CD4-positive, alpha-beta T cell (primary cell): ENCODE measurements at regions not wholly inside any gene's neighbourhood (a gene's known extent, or its start where the extent isn't known, plus 50 kb on each side); places are given as distances from the start of the nearest gene placed in this dataset.

Source experiments
- ATAC-seq: fragments of 200-7000 bp; cut with Tn5 transposase; one replicate; pipeline ENCODE4 v1.10.0; 2022; ENCODE audit warnings: mild to moderate bottlenecking; ENCODE audit not compliant: poor library complexity
- CTCF ChIA-PET: fragments of 350-600 bp; sonication (Branson Sonifier 250); formaldehyde crosslinking; loops from one replicate; lab custom pipeline; 2021; ENCODE audit warnings: antibody characterized with exemption, inconsistent platforms; lab: Charles Lee
- POLR2A ChIA-PET: fragments of 350-600 bp; sonication (Branson Sonifier 250); formaldehyde crosslinking; loops from one replicate; lab custom pipeline; 2021; ENCODE audit warnings: antibody characterized with exemption, inconsistent platforms; lab: Charles Lee
- DNase-seq, 14 experiments: peaks; one replicate each; pipeline ENCODE4 v3.0.0-alpha.2; 2013 to 2020; ENCODE audit warnings: mixed read lengths in 2 of 14
- H3K27ac ChIP-seq, 2 donors: one replicate each; pipeline versions ENCODE4 v1.5.1 to v1.7.0; 2013; ENCODE audit warnings: low read length in 2 of 2, low read depth in 1 of 2, mild to moderate bottlenecking in 1 of 2
- H3K27me3 ChIP-seq, 2 experiments: 1 replicate in 1 of 2; 2 replicates in 1 of 2; pipeline versions ENCODE4 v1.6.1 to v1.7.0; 2013; ENCODE audit warnings: low read length in 2 of 2, control low read depth in 1 of 2, mild to moderate bottlenecking in 1 of 2, moderate library complexity in 1 of 2; ENCODE audit not compliant: insufficient read depth in 2 of 2, control insufficient read depth in 1 of 2
- H3K36me3 ChIP-seq: one replicate; pipeline ENCODE4 v1.6.1; 2013; ENCODE audit warnings: low read length, control low read depth; ENCODE audit not compliant: insufficient read depth
- H3K4me1 ChIP-seq: one replicate; pipeline ENCODE4 v1.6.1; 2013; ENCODE audit warnings: low read length, control low read depth; ENCODE audit not compliant: insufficient read depth
- H3K4me3 ChIP-seq: one replicate; pipeline ENCODE4 v1.5.1; 2013; ENCODE audit warnings: mild to moderate bottlenecking, low read length, moderate library complexity
- H3K9me3 ChIP-seq, 2 experiments: 1 replicate in 1 of 2; 2 replicates in 1 of 2; pipeline versions ENCODE4 v1.6.1 to v1.7.0; 2013; ENCODE audit warnings: low read length in 2 of 2, mild to moderate bottlenecking in 2 of 2, control low read depth in 1 of 2, moderate library complexity in 1 of 2; ENCODE audit not compliant: control insufficient read depth in 1 of 2, insufficient read depth in 1 of 2
- H3K27ac Mint-ChIP-seq: one replicate; pipeline ENCODE4 v1.8.0; 2020; ENCODE audit warnings: mixed read lengths
- H3K27me3 Mint-ChIP-seq: one replicate; pipeline ENCODE4 v1.8.0; 2021; ENCODE audit warnings: mixed read lengths
- H3K36me3 Mint-ChIP-seq: one replicate; pipeline ENCODE4 v1.8.0; 2021; ENCODE audit warnings: low read depth, mixed read lengths
- H3K4me1 Mint-ChIP-seq: one replicate; pipeline ENCODE4 v1.8.0; 2021; ENCODE audit warnings: low read depth, mixed read lengths
- H3K4me3 Mint-ChIP-seq: one replicate; pipeline ENCODE4 v1.8.0; 2020; ENCODE audit warnings: mild to moderate bottlenecking, mixed read lengths
- H3K9me3 Mint-ChIP-seq: one replicate; pipeline ENCODE4 v1.8.0; 2020; ENCODE audit warnings: mixed read lengths
- intact Hi-C, 2 experiments: fragments of 100-400 bp; cut with DNase I in 1 of 2; cut with micrococcal nuclease in 1 of 2; formaldehyde crosslinking; loops; one replicate each; pipeline versions ENCODE4 v1.15.1 to v1.9.0; 2023 to 2025; cut with DNase I, micrococcal nuclease
- TF ChIP-seq, protein P1 (sequence below): fragments of 200-600 bp; IDR thresholded peaks from one replicate; pipeline ENCODE4 v1.8.0; 2022; ENCODE audit warnings: antibody characterized with exemption, mild to moderate bottlenecking

DNA sequence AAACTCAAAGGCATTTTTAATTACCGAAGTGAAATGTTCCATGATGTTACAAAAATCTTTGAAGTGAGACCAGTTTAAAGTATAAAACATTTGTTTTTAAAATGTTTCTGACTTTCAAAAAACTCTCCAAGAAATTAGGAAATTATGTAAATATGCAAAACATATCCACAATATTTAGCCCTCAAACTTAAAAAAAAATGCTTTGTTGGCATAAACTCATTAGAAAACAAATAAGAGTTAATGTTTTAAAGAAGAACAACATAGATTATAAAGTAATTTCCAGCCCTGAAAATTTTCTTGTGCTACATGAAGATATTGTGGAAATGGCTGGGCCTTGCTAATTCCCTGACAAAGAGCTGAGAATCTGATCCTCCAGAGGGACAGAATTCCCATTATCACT lies 199.7 kb upstream of the STARD13 start:
- Histone ChIP-seq H3K27me3 (no peaks in the 10 kb centered on the region), H3K4me1 (no peaks in the 10 kb centered on the region), H3K4me3 (no peak overlapping the region), H3K9me3 (peaks cover 0 to 9% of the 10 kb centered on the region in 2 experiments), H3K27ac (no peak overlapping the region), H3K36me3 (no peaks in the 10 kb centered on the region)
- ATAC-seq (no peak), DNase-seq (no peak)
- ChIA-PET CTCF (no interaction called here), POLR2A (no interaction called here)
- Mint-ChIP-seq H3K27ac (no peak overlapping the region), H3K4me3 (no peak overlapping the region), H3K36me3 (no peaks in the 10 kb centered on the region), H3K9me3 (peaks cover 3% of the 10 kb centered on the region), H3K4me1 (no peaks in the 10 kb centered on the region), H3K27me3 (peaks cover 10% of the 10 kb centered on the region)
- intact Hi-C loops, result no loop called here
- TF ChIP-seq, protein P1, sequence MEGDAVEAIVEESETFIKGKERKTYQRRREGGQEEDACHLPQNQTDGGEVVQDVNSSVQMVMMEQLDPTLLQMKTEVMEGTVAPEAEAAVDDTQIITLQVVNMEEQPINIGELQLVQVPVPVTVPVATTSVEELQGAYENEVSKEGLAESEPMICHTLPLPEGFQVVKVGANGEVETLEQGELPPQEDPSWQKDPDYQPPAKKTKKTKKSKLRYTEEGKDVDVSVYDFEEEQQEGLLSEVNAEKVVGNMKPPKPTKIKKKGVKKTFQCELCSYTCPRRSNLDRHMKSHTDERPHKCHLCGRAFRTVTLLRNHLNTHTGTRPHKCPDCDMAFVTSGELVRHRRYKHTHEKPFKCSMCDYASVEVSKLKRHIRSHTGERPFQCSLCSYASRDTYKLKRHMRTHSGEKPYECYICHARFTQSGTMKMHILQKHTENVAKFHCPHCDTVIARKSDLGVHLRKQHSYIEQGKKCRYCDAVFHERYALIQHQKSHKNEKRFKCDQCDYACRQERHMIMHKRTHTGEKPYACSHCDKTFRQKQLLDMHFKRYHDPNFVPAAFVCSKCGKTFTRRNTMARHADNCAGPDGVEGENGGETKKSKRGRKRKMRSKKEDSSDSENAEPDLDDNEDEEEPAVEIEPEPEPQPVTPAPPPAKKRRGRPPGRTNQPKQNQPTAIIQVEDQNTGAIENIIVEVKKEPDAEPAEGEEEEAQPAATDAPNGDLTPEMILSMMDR, result no peak

- H3K4me1 ChIP-seq, result no peaks in the 10 kb centered on the region
- intact Hi-C loops, result no loop called here
- ChIA-PET CTCF (no interaction called here), POLR2A (no interaction called here)
- no peaks in the 10 kb centered on the region for H3K27me3 ChIP-seq
- peaks cover 16% of the 10 kb centered on the region for H3K27me3 Mint-ChIP-seq
- H3K9me3 Mint-ChIP-seq, result peaks cover 3% of the 10 kb centered on the region
- H3K4me3 ChIP-seq, result no peak overlapping the region
- TF ChIP-seq, protein P1, result no peak
- H3K36me3 Mint-ChIP-seq, result no peaks in the 10 kb centered on the region
- H3K27ac ChIP-seq, result no peak overlapping the region
- DNase-seq, result peak in 2 of 14 experiments; percentile 2 to 12
- no peaks in the 10 kb centered on the region for H3K36me3 ChIP-seq
- H3K4me3 Mint-ChIP-seq, result no peak overlapping the region
- H3K4me1 Mint-ChIP-seq, result no peaks in the 10 kb centered on the region
- no peak for ATAC-seq
- peaks cover 0 to 9% of the 10 kb centered on the region in 2 experiments for H3K9me3 ChIP-seq
- no peak overlapping the region for H3K27ac Mint-ChIP-seq
These were observed 202.2 kb upstream of the STARD13 start for GRCh38 chr13:33487575-33488243.

DNA sequence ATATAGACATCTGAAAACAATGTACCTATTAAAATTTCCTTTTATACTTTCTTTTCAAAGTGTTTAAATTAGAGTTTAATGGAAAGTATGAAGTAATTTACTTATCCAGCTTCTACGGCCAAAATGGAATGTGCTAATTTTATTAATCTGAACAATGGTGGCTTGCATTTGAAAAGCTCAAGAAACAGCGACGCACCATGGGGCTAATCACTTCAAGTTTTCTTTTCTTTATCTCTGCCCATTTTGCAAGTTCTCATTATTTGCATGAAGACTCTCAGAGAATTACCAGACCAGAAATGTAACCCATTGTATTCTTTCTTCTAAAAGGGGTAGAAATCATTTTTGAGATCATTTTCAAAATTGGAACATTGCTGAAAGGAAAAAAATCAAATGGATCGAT lies 204.0 kb upstream of the STARD13 start:
- Mint-ChIP-seq H3K27ac (no peak overlapping the region), H3K27me3 (peaks cover 12% of the 10 kb centered on the region), H3K9me3 (no peaks in the 10 kb centered on the region), H3K36me3 (no peaks in the 10 kb centered on the region), H3K4me3 (no peak overlapping the region), H3K4me1 (no peaks in the 10 kb centered on the region)
- H3K27me3 ChIP-seq, result no peaks in the 10 kb centered on the region
- intact Hi-C loops, result no loop called here
- TF ChIP-seq, protein P1, result no peak
- no peak overlapping the region for H3K4me3 ChIP-seq
- H3K36me3 ChIP-seq, result no peaks in the 10 kb centered on the region
- ATAC-seq, result no peak
- DNase-seq, result no peak
- no peaks in the 10 kb centered on the region for H3K4me1 ChIP-seq
- POLR2A ChIA-PET, result no interaction called here
- H3K9me3 ChIP-seq, result peaks cover 0 to 3% of the 10 kb centered on the region in 2 experiments
- no peak overlapping the region for H3K27ac ChIP-seq
- CTCF ChIA-PET, result no interaction called here
